ENCODE measurements at regions not wholly inside any gene's neighbourhood (a gene's known extent, or its start where the extent isn't known, plus 50 kb on each side); places are given as distances from the start of the nearest gene placed in this dataset.
"Not testable (repeated sequence)": the region's sequence is repeated elsewhere in the genome, so short reads cannot be mapped to it uniquely, and the experiment has no call there.

DNA sequence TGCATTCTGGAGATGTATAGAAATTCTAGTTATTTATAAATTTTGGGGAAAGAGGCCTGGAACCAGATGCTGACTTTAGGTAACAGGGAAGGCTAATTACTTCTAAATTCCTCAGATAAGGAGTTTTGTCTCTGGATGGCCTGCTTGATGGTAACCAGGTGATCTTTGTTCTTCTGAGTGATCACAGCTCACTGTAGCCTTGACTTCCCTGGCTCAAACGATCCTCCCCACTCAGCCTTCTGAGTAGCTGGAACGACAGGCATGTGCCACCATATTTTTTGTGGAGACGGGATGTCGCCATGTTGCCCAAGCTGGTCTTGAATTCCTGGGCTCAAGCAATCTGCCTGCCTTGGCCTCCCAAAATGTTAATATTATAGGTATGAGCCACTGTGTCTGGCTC is 54.4 kb upstream of the MSH6 start:
- DNase-seq = no peak

GRCh38 chr2:47727956-47728355 is 55.0 kb upstream of the MSH6 start:
- no peak for DNase-seq

DNA sequence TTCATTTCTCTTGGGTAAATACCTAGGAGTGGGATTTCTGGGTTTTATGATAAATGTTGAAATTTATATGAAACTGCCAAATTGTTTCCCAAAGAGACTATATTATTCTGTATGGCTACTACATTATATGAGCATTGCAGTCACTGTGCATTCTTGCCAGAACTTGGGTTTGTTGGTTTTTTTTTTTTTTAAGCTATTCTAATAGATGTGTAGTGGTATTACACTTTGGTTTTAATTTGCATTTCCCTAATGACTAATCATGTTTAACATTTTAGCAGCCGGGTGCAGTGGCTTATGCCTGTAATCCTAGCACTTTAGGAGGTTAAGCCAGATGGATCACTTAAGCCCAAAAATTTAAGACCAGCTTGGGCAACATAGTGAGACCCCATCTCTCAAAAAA is 56.0 kb upstream of the MSH6 start:
- DNase-seq = not testable (repeated sequence)

DNA sequence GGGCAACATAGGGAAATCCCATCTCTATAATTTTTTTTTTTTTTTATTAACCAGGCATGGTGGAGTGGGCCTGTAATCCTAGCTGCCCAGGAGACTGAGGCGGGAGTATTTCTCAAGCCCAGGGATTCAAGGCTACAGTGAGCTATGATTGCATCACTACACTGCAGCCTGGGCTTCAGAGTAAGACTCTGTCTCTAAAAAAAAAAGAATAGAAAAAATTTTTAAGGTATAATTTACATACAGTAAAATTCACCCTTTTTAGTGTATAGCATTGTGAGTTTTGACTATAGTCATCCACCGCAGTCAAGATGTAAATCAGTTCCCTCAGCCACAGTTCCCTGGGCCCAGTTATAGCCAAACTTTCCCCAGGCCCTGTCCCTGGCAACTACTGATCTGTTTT is 57.1 kb upstream of the MSH6 start:
- DNase-seq = no peak

- DNase-seq = no peak
Measured at GRCh38 chr2:47724221-47724981, 58.5 kb upstream of the MSH6 start.

DNA sequence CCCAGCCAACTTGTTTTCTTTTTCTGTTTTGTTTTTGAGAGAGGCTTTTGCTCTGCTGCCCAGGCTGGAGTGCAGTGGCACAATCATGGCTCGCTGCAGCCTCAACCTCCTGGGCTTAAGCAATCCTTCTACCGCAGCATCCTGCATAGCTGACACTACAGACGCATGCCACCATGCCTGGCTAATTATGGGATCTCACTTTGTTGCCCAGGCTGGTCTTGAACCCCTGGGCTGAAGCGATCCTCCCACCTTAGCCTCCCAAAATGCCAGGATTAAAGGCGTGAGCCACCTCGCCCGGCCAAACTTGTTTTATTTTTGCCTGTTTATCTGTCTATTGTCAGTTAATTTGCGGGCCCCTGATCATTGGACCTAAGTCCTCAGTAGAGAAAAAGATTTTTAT is 61.6 kb upstream of the MSH6 start:
- DNase-seq = no peak

GRCh38 chr2:47720559-47720958 is 62.4 kb upstream of the MSH6 start:
- DNase-seq = no peak

DNA sequence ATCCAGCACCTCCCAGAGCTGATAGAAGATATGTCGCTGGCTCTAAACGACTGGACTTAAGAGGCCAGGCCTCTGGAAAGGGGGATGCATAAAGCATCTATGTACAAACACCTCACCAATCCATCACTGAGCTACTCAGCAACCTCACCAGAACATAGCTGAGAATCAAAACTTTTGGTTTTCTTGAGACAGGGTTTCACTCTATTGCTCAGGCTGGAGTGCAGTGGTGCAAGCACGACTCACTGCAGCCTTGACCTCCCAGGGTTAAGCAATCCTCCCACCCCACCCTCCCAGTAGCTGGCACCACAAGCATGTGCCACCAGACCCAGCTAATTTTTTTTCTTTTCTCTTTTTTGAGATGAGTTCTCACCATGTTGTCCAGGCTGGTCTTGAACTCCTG is 62.9 kb upstream of the MSH6 start:
- DNase-seq = no peak

GRCh38 chr2:47719099-47719498 is 63.8 kb upstream of the MSH6 start:
- no peak for DNase-seq

DNA sequence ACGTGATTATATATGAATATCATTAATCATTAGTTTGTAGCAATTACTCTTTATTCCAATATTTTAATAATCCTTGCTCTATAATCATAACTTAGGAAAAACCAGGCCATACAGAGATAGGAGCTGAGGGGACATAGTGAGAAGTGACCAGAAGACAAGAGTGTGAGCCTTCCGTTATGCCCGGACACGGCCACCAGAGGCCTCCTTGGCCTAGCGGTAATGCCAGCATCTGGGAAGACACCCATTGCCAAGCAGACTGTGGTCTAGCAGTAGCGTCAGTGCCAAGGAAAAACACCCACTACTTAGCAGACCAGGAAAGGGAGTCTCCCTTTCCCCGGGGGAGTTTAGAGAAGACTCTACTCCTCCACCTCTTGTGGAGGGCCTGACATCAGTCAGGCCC is 66.6 kb upstream of the MSH6 start:
- not testable (repeated sequence) for DNase-seq

DNA sequence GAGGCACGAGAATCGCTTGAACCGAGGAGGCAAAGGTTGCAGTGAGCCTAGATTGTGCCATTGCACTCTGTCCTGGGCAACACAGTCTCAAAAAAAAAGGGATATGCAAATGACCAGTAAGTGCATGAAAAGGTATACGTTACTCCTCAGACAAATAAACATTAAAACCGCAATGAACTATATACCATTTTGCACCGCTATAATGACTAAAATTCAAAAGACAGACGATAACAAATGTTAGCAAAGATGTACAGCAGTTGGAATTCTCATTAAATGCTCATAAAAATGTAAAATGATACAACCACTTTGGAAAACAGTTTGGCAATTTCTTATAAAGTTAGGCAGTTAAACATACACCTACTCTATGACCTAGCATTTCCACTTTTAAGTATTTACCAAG is 67.4 kb upstream of the MSH6 start:
- no peak for DNase-seq

GRCh38 chr2:47708801-47709499 is 74.0 kb upstream of the MSH6 start:
- no peak for DNase-seq

DNA sequence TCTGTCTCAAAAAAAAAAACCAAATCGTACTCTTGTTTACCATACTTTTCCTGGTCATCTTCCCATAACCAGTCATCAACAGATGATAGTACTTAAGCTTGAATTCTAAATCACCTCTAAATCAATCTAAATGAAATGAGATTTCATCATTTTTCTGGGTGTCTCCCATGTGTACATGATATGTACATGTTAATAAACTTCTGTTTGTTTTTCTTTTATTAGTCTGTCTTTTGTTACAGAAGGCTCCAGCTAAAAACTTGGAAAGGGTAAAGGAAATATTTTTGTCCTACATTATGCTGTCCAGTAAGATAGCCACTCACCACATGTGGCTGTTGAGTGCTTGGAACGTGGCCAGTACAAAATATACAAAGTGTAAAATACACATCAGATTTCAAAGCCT is 78.7 kb upstream of the MSH6 start:
- DNase-seq = no peak

DNA sequence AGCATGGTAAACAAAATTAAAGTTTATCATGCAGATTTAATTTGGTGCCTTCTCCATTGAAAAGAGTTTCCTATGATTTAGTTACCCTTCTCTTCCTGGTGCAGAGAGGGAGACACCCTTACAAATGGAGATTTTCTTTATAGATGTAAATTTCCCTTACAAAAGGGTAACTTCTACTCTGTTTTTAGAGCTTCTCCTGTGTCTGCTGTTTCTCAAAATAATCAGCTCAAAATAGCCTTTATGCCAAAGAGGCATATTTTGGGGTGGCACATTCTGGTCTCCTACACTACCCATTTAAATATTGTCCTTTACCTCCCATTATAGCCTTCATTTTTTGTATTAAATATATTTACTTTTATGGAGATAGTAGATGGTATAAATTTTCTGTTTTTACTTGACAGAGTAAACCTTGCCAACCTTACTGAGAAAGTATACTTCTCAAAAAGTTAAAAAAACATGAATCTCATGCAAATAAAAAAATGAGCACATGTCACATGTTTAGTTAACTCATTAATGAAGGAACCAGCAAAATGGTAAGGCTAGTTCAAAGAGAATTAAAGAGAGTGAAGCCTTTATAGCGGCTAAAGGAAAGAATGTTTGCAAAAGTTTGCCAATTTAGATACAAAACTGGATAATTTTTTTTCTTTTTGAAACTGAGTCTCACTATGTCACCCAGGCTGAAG is 83.3 kb upstream of the MSH6 start:
- no peak for DNase-seq

DNA sequence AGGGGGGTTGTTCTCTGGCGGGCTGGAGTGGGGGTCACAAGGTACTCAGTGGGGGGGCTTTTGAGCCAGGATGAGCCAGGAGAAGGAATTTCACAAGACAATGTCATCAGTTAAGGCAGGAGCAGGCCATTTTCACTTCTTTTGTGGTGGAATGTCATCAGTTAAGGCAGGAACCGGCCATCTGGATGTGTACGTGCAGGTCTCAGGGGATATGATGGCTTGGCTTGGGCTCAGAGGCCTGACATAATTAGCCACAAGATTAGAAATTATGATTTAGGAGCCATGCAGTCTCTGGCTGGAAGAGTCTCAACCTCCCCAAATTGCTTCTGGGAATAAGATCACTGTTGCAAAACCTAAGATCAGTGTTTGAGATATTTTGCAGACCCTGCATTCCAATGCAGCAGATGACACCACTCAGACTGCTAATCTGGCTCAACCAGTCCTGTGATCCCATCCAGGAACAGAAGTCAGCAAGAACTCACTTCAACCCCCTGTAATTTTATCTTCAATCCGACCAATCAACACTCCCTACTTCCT is 84.4 kb upstream of the MSH6 start:
- not testable (repeated sequence) for DNase-seq

GRCh38 chr2:47697681-47698435 is 85.1 kb upstream of the MSH6 start:
- not testable (repeated sequence) for DNase-seq

DNA sequence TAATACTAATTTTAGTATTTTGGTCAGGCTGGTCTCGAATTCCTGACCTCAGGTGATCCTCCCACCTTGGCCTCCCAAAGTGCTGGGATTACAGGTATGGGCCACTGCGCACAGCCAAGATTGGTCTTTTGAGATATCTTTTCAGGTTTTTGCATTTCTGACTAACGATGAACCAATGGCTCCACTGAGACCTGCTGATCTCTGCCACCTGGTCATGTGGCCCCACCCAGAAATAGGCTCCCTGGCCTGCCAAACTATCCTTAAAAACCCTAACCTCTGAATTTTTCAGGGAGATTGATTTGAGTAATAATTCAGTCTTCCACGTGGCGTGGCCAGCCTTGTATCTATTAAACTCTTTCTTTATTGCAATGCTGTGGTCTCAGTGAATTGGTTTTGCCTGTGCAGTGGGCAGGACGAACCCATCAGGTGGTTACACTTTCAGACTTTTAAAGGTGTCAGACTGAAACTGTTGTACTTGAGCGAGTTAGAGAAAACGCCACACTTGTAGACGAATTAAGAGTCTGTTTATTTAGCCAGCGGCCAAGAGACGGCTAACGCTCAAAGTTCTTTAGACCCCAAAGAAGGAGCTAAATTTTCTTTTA is 85.8 kb upstream of the MSH6 start:
- DNase-seq = no peak

DNA sequence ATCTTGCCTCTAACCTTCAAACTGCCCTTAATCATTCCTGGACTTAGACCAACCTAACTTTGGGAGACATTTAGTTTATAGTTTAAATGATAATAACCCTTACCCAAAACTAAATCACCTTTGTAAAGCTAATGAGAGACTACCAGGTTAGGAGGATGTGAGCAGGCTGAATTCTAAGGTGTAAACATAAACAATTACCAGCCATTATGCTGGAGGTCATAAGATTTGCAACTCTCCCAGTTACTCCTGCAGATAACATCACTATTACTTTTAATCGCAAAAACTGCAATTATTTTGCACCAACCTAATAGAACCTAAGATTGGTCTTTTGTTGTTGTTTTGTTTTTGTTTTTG is 86.5 kb upstream of the MSH6 start:
- DNase-seq = no peak

GRCh38 chr2:47695800-47696477 is 87.0 kb upstream of the MSH6 start:
- no peak for DNase-seq

- DNase-seq = not testable (repeated sequence)
Measured at GRCh38 chr2:47694451-47694850, 88.5 kb upstream of the MSH6 start.

DNA sequence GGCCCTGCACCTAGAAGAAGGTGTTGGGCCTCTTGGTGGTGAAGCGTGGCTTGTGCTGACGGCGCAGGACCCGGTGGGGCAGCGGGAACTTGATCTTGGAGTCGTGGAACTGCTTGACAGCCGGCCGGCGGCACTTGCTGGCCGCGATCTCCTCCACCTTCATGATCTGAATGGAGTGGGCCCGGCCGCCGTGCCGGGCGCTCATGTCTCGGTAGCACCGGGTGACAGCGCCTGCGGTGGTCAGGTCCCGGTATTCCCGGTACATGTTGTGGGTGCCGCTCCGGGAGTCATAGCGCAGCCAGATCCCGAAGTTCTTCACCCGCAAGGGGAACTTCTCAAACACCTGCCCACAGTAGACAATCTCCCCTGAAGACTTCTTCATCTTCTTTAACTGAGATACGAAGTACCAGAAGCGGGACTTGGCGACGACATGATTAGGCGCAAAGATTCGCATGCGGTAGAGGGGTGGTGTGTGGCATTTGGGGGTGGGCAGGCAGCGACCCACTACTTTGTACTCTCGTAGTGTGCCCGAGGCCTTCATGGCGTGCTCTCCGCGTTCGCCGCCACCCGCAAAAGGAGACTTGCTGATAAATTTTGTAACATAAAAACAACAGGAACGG is 92.1 kb upstream of the MSH6 start:
- not testable (repeated sequence) for DNase-seq

- no peak for DNase-seq
Measured at GRCh38 chr2:47690132-47690531, 92.8 kb upstream of the MSH6 start.

Data from NCI-H774 (cell line).